SK-N-SH (cell line): ENCODE measurements at regions not wholly inside any gene's neighbourhood (a gene's known extent, or its start where the extent isn't known, plus 50 kb on each side); places are given as distances from the start of the nearest gene placed in this dataset.

Experiments
- CTCF ChIA-PET: fragments of 300-600, 350-600 bp; formaldehyde crosslinking; extraction: SDS; loops from one replicate; lab custom pipeline; 2021; lab: Yijun Ruan, JAX
- POLR2A ChIA-PET: fragments of 350-600 bp; sonication (Branson Sonifier 250); formaldehyde crosslinking; extraction: SDS; loops from one replicate; lab custom pipeline; 2020; ENCODE audit warnings: antibody characterized with exemption, inconsistent platforms; lab: Yijun Ruan, JAX
- DNase-seq: peaks from one replicate; pipeline ENCODE4 v3.0.0; 2012
- H2AFZ ChIP-seq: fragments of 200-600 bp; sonication (generic); 2 replicates; pipeline ENCODE4 v1.8.1; 2016; ENCODE audit warnings: antibody characterized with exemption, mild to moderate bottlenecking, low read depth
- H3F3A ChIP-seq: fragments of 200-600 bp; sonication (generic); replicated peaks from 2 replicates; pipeline ENCODE3; 2016; ENCODE audit warnings: antibody characterized with exemption, mild to moderate bottlenecking; ENCODE audit not compliant: insufficient read depth
- H3K27ac ChIP-seq, 2 experiments: fragments of 200-500 bp in 1 of 2; fragments of 200-600 bp in 1 of 2; sonication (Bioruptor generic) in 1 of 2; sonication (generic), shearing (Covaris generic) in 1 of 2; 2 replicates each; pipeline versions ENCODE4 v1.5.1 to v1.6.1; 2014 to 2016; ENCODE audit warnings: low read depth in 2 of 2, inconsistent platforms in 1 of 2, low read length in 1 of 2, mild to moderate bottlenecking in 1 of 2, mixed read lengths in 1 of 2
- H3K27me3 ChIP-seq: fragments of 200-600 bp; sonication (generic), shearing (Covaris generic); 2 replicates; pipeline ENCODE4 v1.6.1; 2016; ENCODE audit warnings: mixed run types; ENCODE audit not compliant: insufficient read depth
- H3K36me3 ChIP-seq, 2 experiments: fragments of 200-500 bp in 1 of 2; fragments of 200-600 bp in 1 of 2; sonication (Bioruptor generic) in 1 of 2; sonication (generic) in 1 of 2; replicated peaks in 1 of 2; 2 replicates each; pipeline versions ENCODE3 to v1.5.1; 2014 to 2016; ENCODE audit warnings: low read length in 1 of 2, mild to moderate bottlenecking in 1 of 2; ENCODE audit not compliant: insufficient read depth in 2 of 2, control insufficient read depth in 1 of 2
- H3K4me1 ChIP-seq, 2 experiments: fragments of 200-500 bp in 1 of 2; fragments of 200-600 bp in 1 of 2; sonication (Bioruptor generic) in 1 of 2; sonication (generic), shearing (Covaris generic) in 1 of 2; 2 replicates each; pipeline versions ENCODE4 v1.5.1 to v1.6.1; 2014 to 2016; ENCODE audit warnings: low read depth in 1 of 2, low read length in 1 of 2, mixed run types in 1 of 2; ENCODE audit not compliant: insufficient read depth in 2 of 2, control insufficient read depth in 1 of 2
- H3K4me2 ChIP-seq: fragments of 200-600 bp; sonication (generic), shearing (Covaris generic); 2 replicates; pipeline ENCODE4 v1.6.1; 2017; ENCODE audit warnings: mixed run types
- H3K4me3 ChIP-seq, 2 experiments: fragments of 200-500 bp in 1 of 2; fragments of 200-600 bp in 1 of 2; sonication (Bioruptor generic) in 1 of 2; sonication (generic), shearing (Covaris generic) in 1 of 2; 2 replicates each; pipeline versions ENCODE4 v1.5.1 to v1.8.1; 2014 to 2016; ENCODE audit warnings: low read depth in 2 of 2, inconsistent platforms in 1 of 2, low read length in 1 of 2, mild to moderate bottlenecking in 1 of 2, mixed read lengths in 1 of 2, moderate library complexity in 1 of 2
- H3K79me2 ChIP-seq: fragments of 200-600 bp; sonication (generic); 2 replicates; pipeline ENCODE4 v1.8.1; 2017; ENCODE audit warnings: mild to moderate bottlenecking; ENCODE audit not compliant: insufficient read depth
- H3K9ac ChIP-seq: fragments of 200-600 bp; sonication (generic); 2 replicates; pipeline ENCODE4 v1.6.1; 2017; ENCODE audit warnings: mixed run types
- H3K9me2 ChIP-seq: fragments of 200-600 bp; sonication (generic); 2 replicates; pipeline ENCODE4 v1.6.1; 2017; ENCODE audit warnings: mixed run types
- H3K9me3 ChIP-seq: fragments of 200-600 bp; sonication (generic); 2 replicates; pipeline ENCODE4 v1.6.1; 2017; ENCODE audit warnings: mixed run types, mild to moderate bottlenecking, moderate library complexity
- H4K20me1 ChIP-seq: fragments of 200-600 bp; sonication (generic); 2 replicates; pipeline ENCODE4 v1.6.1; 2017; ENCODE audit warnings: mild to moderate bottlenecking, mixed run types; ENCODE audit not compliant: insufficient read depth
- CTCF ChIP-seq: fragments of 200-600 bp; sonication (generic); IDR thresholded peaks from 2 replicates; pipeline ENCODE4 v1.6.1; 2017; ENCODE audit warnings: antibody characterized with exemption, mild to moderate bottlenecking, moderate library complexity
- ELF1 ChIP-seq: IDR thresholded peaks from 2 replicates; pipeline ENCODE4 v1.4.0; 2012
- FOXJ3 ChIP-seq: sonication (generic); formaldehyde crosslinking; IDR thresholded peaks from 2 replicates; pipeline ENCODE4 v1.5.1; 2020; ENCODE audit warnings: mild to moderate bottlenecking, missing genetic modification reagents
- GABPA ChIP-seq: IDR thresholded peaks from 2 replicates; pipeline ENCODE4 v1.4.0; 2012; ENCODE audit warnings: low read depth, mild to moderate bottlenecking
- MAX ChIP-seq: IDR thresholded peaks from 2 replicates; pipeline ENCODE4 v1.4.0; 2012; ENCODE audit warnings: low read depth
- MXI1 ChIP-seq: IDR thresholded peaks from 2 replicates; pipeline ENCODE4 v1.6.1; 2012; ENCODE audit warnings: mild to moderate bottlenecking, low read depth, low read length, improper control_type of control experiment
- NRF1 ChIP-seq: IDR thresholded peaks from 2 replicates; pipeline ENCODE4 v1.6.1; 2012; ENCODE audit warnings: low read depth, mild to moderate bottlenecking, low read length
- PBX3 ChIP-seq: IDR thresholded peaks from 2 replicates; pipeline ENCODE4; 2012
- RAD21 ChIP-seq: IDR thresholded peaks from 2 replicates; pipeline ENCODE4 v1.6.1; 2012; ENCODE audit warnings: mild to moderate bottlenecking, low read length
- REST ChIP-seq: IDR thresholded peaks from 2 replicates; pipeline ENCODE4 v1.6.1; 2012; ENCODE audit warnings: mild to moderate bottlenecking, low read depth, low read length, moderate library complexity
- RXRA ChIP-seq: IDR thresholded peaks from 2 replicates; pipeline ENCODE4 v1.4.0; 2012; ENCODE audit warnings: low read depth, mild to moderate bottlenecking, borderline replicate concordance
- SIN3A ChIP-seq: IDR thresholded peaks from 2 replicates; pipeline ENCODE4 v1.6.1; 2012; ENCODE audit warnings: low read depth, mild to moderate bottlenecking, low read length, moderate library complexity, borderline replicate concordance
- SMC3 ChIP-seq: IDR thresholded peaks from 2 replicates; pipeline ENCODE4 v1.6.1; 2012; ENCODE audit warnings: low read depth, low read length, improper control_type of control experiment
- TEAD4 ChIP-seq: IDR thresholded peaks from 2 replicates; pipeline ENCODE4 v1.4.0; 2012; ENCODE audit warnings: mild to moderate bottlenecking, borderline replicate concordance; ENCODE audit not compliant: insufficient read depth
- USF1 ChIP-seq: IDR thresholded peaks from 2 replicates; pipeline ENCODE4 v1.4.0; 2012; ENCODE audit warnings: low read depth, borderline replicate concordance
- USF2 ChIP-seq: fragments of 150-350 bp; IDR thresholded peaks from 2 replicates; pipeline ENCODE4 v1.6.1; 2017; ENCODE audit warnings: antibody characterized with exemption, low read length, low read depth, borderline replicate concordance
- YY1 ChIP-seq: IDR thresholded peaks from 2 replicates; pipeline ENCODE4 v1.4.0; 2012; ENCODE audit warnings: low read depth, mild to moderate bottlenecking
- ZBTB33 ChIP-seq: IDR thresholded peaks from 2 replicates; pipeline ENCODE4 v1.4.0; 2012; ENCODE audit warnings: low read depth, borderline replicate concordance

GRCh38 chr2:146868051-146868450 lies 976.8 kb upstream of the ACVR2A start:
- TF ChIP-seq ZBTB33 (no peak), SMC3 (no peak), USF2 (no peak), MXI1 (no peak), PBX3 (no peak), RXRA (no peak), TEAD4 (no peak), FOXJ3 (CRISPR knock-in tag) (no peak), GABPA (no peak), RAD21 (no peak), USF1 (no peak), CTCF (no peak), REST (no peak), YY1 (no peak), MAX (no peak), ELF1 (no peak), NRF1 (no peak), SIN3A (no peak)
- CTCF ChIA-PET, result no interaction called here
- POLR2A ChIA-PET, result no interaction called here

More at GRCh38 chr2:146868051-146868450, 976.8 kb upstream of the ACVR2A start:
- H3K4me3 ChIP-seq, result no peak overlapping the region
- H3K36me3 ChIP-seq, result no peaks in the 10 kb centered on the region
- H3K9me3 ChIP-seq, result no peaks in the 10 kb centered on the region; the same call in 1 of the 2 replicates
- H3K27ac ChIP-seq, result no peak overlapping the region
- no peaks in the 10 kb centered on the region for H3K27me3 ChIP-seq
- no peak overlapping the region for H3K4me2 ChIP-seq
- DNase-seq, result no peak
- no peak overlapping the region for H3K9ac ChIP-seq
- no peaks in the 10 kb centered on the region for H3K4me1 ChIP-seq
- no peaks in the 10 kb centered on the region for H3K9me2 ChIP-seq
- no peaks in the 10 kb centered on the region for H3K79me2 ChIP-seq
- H4K20me1 ChIP-seq, result no peaks in the 10 kb centered on the region
- no peaks in the 10 kb centered on the region for H3F3A ChIP-seq
- H2AFZ ChIP-seq, result no peak overlapping the region
